LoVo (cell line): ENCODE measurements at regions not wholly inside any gene's neighbourhood (a gene's known extent, or its start where the extent isn't known, plus 50 kb on each side); places are given as distances from the start of the nearest gene placed in this dataset.

Source experiments
- DNase-seq: peaks from one replicate; pipeline ENCODE4 v3.0.0-alpha.2; 2016; ENCODE audit warnings: low spot score

DNA sequence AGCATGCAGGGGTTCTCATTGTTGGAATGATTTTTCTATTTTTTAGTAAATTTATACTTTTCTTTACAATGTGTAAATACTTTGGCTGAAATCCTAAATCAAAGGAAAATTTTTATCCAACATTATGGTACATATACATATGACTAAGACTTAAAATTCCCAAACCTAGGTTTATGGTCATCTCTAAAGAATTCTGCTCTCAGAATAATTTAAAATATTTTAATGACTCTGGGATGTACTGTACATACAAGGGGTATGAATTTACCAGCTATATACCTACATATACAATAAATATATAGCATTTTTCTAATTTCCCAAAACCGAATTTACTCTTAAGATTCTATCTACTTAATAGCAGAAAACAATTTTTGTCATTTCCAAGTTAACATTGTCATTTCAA is 137.9 kb upstream of the POU1F1 start:
- no peak for DNase-seq

DNA sequence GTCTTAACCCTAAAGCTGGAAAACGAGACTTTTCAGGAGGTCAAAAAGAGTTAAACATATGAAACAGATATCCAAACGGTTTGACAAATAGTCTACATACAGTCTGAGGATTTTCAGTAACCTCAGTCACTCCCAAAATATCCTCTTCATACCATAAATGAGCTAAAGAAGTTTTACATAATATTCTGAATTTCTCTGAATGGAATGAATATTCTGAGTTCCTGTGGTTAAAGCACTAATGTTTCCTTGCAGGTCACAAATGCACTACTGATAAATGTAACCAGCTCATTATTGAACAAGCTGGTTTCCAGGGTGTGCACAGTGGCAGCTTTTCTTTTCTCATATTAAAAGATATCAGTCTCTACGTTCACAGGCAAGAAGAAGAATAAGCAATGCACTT is 137.4 kb upstream of the POU1F1 start:
- no peak for DNase-seq

DNA sequence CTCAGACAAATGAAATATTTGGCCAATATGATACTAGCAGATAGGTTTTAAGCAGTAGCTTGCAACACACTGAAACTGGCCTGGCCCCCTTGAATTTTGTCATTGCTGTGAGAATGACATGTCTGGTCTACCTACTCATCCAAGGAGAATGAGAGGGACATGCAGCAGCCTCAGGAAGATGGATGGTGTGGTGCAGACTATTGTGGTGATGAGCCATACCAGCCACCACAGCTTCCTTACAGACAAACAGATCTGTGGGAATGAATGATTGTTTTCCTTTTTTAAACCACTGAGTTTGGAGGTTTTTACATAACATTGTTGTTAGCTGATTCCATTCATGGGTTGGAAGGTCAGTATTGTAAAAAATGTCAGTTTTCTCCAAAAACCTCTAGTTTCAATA is 133.7 kb upstream of the POU1F1 start:
- no peak for DNase-seq

DNA sequence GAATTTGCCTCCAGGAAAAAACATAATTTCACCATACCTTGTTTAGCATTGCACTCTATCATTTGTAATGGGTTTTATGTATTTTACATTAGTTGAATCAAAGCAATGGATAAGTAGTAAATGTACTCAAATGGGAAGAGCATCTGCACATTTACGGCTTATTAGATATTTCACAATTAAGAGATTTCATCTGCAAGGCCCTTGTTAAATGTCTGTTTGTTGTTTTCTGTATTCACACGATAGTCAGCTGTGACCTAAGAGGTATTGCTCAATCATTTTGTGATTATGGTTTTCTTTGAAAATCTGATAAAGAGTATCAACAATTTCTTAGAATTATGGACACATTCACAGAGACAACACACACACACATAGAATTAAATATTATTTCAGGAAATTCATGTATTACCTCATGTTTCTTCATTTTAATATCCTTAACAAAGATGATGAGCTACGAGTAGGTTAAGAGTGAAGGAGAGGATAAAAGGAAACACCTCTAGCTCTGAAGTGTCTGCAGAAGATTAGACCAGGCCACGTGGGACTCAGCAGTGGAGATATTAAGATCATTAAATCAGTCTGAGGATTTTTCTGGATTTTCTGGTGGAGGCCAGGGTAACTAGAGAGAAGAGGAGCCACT is 121.9 kb upstream of the POU1F1 start:
- no peak for DNase-seq

DNA sequence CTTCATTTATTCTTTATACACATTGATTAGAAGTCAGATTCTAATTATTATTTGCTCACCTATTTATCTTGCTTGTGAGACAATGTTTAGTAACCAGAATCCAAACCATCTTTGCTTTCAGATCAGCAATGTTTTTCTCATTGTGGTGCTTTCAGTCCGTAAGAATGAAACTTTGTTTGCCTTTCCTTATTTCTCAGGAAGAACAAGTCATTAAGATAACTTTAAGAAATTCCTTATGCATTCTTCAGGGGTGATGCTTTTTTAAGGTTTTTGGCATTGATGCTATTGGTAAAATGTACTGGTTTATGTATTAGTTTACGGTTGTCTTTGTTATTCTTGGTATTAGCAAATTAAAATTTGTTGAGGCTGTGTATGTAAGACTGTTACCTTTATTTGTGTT is 120.8 kb upstream of the POU1F1 start:
- no peak for DNase-seq

DNA sequence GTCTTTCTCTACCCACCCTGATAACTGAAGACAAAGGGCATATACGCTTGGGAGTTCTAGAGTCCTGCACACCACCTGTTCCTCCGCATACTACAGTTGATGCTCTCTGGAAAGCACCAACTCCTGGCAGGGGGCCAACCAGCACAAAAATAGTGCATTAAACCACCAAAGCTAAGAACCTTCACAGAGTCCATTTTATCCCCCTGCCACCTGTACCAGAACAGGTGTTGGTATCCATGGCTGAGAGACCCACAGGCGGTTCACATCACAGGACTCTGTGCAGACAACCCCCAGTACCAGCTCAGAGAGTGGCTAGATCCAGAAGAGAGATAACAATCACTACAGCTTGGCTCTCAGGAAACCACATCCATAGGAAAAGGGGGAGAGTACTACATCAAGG is 114.4 kb upstream of the POU1F1 start:
- DNase-seq, result no peak

DNA sequence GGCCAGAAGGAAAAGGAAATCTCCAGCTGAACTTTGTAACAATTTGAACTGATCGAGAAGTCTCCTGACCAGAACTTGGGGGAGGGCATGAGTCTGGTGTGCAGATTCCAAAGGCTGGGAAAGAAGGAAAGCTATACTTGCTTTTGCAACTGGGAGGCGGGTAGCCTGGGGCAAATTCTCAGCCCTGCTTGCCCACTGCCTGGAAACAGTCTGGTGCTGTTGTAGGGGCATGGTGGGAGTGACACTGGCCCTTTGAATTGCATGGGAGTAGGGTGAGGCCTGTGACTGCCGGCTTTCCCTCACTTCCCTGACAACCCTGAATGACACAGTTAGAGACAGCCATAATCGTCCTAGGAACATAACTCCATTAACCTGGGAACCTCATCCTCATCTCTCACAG is 114.0 kb upstream of the POU1F1 start:
- DNase-seq, result no peak

DNA sequence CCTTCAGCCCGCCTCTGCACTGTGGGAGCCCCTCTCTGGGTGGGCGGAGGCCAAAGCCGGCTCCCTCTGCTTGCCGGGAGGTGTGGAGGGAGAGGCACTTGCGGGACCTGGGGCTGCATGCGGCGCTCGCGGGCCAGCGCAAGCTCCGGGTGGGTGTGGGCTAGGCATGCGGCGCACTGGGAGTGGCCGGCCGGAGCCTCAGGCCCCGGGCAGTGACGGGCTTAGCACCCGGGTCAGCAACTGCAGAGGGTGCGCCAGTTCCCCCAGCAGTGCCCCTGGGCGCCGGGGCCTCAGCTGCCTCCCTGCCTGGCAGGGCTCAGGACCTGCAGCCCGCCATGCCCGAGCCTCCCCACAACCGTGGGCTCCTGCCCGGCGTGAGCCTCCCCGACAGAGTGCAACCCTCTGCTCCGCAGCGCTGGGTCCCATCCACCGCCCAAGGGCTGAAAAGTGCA is 98.9 kb upstream of the POU1F1 start:
- no peak for DNase-seq

DNA sequence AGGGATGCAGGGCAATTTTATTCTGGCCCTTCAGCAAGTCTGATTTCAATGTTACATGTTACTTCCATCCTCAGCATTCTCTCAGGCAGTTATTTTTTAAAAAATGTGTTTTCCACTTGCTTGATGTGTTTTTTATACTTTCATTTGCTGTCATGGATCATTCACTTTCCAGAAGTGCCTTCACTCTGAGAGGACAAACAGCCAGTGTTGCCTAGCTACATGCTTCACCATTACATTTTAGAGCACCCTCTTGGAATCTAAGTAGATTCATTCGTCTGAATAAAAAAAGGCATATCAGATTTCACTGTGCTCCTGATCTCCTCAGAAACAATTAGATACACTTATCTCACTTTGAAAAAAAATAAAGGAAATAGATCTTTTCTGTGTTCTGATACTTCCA is 93.6 kb upstream of the POU1F1 start:
- DNase-seq, result no peak

DNA sequence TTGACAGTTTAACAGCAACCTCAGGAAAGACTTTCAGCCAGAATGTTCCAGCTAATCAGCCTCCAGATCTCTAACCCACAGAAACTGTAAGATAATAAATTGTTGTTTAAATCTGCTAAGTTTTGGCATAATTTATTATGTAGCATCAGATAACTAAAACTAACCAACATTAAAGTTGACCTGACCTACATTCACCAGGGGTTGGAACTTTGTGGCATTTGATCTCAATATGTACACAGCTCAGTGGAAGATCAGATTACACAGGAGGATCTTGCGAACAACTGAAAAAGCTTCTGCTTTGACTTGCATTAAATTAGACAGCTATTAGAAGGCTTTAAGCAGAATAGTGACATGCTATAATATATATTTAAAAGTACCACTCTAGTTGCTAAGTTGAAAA is 91.4 kb upstream of the POU1F1 start:
- DNase-seq, result no peak

DNA sequence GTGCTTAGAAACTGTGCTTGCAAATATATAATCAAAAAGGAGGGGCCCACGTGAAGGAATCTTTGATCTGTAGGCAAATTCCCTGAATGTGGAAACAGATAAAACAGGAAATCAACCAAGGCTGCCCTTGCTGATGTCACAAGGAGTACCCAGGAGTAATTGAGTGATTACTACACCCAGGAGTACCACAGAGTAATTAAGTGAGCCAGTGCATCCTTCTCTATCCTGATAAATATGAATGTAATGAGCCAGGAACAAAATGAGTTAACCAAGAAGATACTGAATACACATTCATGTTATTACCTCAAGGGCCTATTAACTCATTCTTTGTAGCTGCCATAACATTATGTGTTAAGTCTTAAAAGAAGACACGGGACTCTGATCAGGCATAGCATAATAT is 87.3 kb upstream of the POU1F1 start:
- DNase-seq, result no peak

DNA sequence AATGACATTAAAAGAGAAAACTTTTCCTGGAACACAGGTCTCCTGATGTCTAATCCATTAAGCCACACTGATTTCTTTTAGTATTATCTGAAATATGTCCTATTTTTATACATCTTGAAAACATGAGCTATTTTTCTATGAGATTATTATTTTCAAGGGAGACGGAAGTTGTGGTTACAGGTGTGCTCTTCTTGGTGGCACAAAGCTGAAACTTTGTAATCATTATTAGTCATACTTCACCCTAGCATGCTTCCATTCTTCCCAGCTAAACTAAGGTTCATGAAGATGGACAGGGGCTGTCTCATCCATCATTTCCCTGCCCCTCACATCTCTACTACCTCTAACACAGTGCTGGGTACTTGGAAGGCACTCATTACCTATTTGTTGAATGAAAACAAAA is 85.6 kb upstream of the POU1F1 start:
- no peak for DNase-seq

DNA sequence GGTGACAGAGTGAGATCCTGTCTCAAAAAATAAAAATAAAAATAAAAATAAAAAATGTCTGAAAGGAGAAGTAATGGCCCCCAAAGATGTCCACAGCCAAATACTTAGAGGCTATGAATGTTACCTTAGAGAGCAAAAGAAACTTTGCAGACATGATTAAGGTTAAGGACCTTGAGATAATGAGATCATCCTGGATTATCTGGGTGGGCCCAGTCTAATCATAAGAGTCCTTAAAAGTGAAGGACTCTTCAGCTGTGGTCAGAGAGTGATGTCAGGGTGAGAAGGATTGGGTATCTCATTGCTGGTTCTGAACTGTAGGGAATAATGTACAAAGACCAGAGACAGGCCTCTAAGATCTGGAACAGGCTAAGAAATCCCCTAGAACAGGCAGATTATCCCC is 84.9 kb upstream of the POU1F1 start:
- DNase-seq, result no peak

DNA sequence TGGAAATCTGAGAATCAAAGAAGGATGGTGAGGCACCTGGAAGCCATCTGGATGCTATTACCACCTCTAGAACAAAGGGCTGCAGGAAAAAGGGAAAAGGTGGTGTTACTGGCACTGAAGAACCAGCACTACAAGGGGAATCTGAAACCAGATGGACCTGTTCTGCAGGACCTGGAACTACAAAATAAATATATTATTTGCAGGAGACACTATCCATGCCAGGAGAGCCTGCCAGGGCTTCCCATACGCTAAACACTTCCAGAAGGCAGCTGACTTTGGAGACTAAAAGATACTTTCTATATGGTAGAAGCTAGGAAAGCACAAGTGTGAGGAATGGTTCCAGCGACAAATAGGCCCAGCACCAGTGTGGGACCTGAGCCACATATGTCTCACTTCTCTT is 83.4 kb upstream of the POU1F1 start:
- no peak for DNase-seq

DNA sequence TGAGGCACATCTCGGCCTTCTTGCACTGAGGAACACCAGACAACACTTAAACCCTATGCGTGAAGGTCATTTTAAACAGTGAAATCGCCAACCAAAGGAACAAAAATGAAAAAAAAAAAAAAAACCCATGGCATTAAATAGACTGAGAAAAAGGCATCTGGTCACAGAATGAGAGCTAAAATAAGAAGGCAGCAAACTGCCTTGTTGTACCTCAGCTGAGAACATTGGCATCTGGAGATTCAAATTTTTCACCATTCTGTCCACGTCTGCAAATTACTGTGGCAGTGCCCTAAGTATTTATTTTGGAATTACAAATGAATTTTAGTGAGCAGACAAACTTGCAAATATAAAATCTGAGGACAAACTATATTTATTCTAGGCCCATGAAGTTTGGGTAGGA is 82.6 kb upstream of the POU1F1 start:
- no peak for DNase-seq

DNA sequence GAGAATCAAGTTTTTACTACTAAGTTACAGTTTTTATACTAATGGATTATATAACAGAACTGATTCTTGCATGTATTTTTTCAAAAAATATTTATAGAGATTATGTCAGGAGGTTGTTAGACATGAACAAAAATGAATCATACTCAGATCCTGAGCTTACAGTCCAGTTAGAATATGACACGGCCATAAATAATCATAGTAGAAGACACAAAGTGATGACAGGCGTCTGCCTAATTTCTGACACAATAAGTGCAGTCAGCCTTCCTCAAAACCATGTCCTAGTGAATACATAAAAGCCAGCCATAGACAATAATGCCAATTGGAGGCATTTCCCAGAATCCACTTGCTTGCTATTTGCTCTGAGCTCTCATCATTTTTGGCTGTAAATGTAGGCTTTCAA is 81.7 kb upstream of the POU1F1 start:
- no peak for DNase-seq

DNA sequence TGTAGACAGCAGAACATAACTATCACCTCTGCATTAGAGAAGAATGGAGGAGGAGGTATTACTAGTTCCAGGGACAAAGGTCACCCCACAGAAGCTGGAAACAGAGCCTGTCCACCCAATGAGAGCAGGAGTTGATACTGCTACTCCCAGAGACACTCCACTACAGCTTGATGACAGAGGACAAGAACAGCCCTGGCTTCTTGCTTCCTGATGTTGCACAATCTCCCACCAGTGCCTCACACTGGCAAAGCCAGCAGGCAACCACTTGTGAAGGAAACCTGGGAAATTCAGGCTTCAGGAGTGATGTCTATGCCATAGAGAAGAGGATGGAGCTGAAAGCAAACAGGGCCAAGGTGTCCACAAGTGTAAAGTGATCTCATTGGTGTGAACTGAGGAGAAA is 78.0 kb upstream of the POU1F1 start:
- no peak for DNase-seq

DNA sequence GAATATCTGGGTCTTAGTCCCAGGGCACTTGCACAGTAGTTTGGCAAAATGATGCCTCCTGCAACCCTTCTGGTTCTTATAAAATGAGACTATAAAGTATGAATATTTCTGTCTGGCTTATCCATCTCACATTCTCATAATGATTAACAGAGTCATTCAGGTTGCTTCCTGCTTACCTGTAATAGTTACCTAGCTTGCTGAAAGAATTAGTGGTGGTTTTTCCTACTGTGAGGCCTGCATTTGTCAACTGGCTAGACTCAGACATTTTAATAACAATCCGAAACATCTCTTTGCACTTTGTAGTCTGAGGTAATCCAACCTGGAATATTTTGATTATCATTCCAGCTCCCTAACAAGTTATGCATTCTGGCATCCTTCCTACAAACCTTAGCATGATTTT is 75.6 kb upstream of the POU1F1 start:
- DNase-seq, result no peak

DNA sequence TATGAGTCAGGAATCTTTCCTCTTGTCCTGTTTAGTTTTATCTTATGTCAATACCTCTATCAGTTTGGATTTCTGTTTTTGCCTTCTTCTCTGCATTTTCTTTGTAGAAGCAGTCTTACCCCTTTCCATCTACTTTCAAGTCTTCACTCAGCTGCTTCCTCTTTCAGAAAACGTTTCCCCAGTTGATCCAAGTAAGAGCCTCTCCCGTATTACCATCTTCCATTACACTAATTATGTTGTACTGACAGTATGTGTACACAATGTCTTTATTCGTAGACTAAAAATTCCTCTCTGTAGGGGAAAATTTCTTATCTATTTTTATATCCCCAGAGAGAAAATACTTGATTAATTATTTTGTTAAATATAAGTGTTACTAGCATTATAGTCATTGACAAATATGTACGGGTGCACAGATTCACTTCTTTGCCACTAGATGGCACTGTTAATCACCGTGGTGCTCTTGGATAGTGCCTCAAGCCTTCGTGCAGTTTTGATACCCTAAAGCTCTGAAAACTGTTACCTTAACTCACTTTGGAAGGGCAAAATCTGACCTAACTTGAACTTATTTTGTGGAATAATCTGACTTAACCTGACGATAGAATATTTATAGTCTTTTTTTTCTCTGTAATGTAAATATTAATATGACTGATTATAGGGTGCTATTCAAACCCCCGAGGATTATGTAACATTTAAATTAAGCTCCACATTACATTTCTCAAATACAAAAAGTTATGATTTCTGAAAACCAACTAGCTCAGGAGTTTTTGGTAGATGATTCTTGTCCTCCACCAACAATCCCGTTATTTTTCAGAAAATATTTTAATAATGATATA is 74.2 kb upstream of the POU1F1 start:
- DNase-seq, result peak; percentile 77

DNA sequence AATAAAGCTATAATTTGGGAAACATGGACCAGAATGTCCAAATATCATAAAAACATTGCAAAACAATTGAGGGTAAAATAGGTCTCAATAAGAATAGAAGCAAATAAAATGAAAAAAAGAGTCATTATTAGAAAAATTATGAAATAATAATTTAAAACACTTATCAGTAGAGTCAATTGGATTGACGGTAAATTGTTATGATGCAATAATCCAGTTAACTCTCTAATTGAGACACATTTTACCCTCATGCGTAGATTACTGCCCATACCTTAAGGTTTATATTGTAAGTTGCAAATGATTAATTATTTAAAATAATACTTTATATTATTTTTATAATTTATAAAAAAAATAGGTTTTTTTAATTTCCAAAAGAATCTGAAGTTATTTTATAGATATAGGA is 73.4 kb upstream of the POU1F1 start:
- no peak for DNase-seq

DNA sequence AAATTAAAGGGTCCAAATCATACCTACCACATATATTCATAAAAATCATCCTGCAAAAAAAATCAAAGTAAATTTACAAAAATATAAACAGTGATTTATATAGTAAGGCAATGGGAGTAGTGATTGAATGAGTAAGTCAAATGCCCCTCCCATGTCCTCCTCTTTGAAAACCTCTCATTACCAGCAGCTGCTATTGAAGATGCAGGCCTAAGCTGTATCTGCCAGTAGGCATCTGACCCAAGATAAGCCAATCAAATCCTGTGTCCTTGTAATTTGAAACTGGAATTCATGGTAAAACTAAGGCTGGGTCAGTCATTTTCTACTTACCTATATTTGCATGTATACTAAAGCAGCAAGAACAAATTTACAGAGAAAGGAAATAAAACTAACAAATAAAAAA is 60.4 kb upstream of the POU1F1 start:
- no peak for DNase-seq

DNA sequence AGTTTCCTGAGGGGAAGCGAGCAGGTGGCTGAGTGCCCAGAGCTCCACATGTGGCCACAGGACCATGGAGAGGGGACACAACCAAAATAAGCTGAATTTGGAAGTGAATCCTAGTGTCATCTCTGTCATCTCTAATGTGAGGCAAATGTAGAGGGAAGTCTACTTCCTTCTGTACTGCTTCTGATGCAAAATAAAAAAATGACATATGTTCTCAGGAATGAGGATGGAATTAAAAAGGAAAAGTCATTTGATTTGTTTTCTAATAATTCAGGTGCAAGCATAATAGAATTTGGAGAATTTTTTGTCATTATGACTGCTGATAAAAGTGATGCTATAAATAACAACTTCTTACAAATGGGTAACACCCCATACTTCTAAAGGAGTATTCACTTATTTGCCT is 59.5 kb upstream of the POU1F1 start:
- no peak for DNase-seq

DNA sequence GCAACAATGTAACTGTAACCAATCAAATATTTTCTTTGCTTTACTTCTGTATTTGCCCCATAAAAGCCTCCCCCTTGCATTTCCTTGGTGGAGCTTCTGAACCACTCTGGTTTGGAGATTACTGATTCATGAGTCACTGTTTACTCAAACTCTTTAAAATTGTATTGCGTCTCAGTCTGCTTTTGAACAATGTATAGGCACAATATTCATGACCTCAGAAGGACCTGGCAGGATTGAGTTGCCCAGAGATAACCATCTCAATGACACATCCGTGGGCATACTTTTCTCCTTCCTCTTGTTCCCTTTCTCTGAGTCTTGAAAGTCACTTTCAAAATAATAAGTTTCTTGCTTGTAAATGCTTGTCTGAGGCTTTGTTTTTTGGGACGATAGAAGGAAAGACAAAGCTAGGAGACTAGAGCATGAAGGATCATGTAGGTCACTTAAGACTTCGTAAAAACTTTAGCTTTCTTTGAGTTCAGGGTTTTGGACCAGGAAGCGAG is 57.1 kb upstream of the POU1F1 start:
- peak; percentile 89 for DNase-seq

DNA sequence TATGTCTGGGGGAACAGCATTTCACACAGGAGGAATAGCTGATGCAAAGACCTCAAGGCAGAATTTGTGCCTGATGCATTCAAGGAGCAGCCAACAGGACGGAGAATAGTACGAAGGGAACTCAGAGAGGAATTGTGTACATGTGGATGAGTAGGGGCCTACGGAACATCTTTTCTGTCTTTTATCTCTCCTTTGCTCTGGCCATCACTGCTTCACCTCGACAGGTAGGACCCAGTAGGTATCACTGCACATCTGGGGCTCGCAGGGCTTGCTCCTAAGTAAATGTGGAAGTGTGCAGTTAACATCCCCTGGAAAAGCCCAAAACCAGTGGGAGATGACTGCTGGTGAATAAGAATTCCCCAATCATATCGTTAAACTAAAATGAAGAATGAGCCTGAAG is 56.4 kb upstream of the POU1F1 start:
- no peak for DNase-seq
